Nephron progenitor cell (in vitro differentiated cells): ENCODE measurements at regions not wholly inside any gene's neighbourhood (a gene's known extent, or its start where the extent isn't known, plus 50 kb on each side); places are given as distances from the start of the nearest gene placed in this dataset.

Experiments
- DNase-seq: peaks from one replicate; pipeline ENCODE4 v3.0.0; 2021
- H3K27ac Mint-ChIP-seq: 2 replicates; pipeline ENCODE4 v1.8.0; 2021; ENCODE audit warnings: mild to moderate bottlenecking, moderate library complexity, mixed read lengths
- H3K27me3 Mint-ChIP-seq: 2 replicates; pipeline ENCODE4 v1.8.0; 2021; ENCODE audit warnings: mild to moderate bottlenecking, low read depth, mixed read lengths; ENCODE audit not compliant: poor library complexity
- H3K36me3 Mint-ChIP-seq: 2 replicates; pipeline ENCODE4 v1.8.0; 2021; ENCODE audit warnings: low read depth, mixed read lengths
- H3K4me1 Mint-ChIP-seq: 2 replicates; pipeline ENCODE4 v1.8.0; 2021; ENCODE audit warnings: mixed read lengths
- H3K4me3 Mint-ChIP-seq: 2 replicates; pipeline ENCODE4 v1.8.0; 2021; ENCODE audit warnings: mild to moderate bottlenecking, moderate library complexity, mixed read lengths
- H3K9me3 Mint-ChIP-seq: 2 replicates; pipeline ENCODE4 v1.8.0; 2021; ENCODE audit warnings: mild to moderate bottlenecking, moderate library complexity, mixed read lengths
- TF ChIP-seq, protein P1 (sequence below): fragments of 200-600 bp; sonication (generic); IDR thresholded peaks from 2 replicates; pipeline ENCODE4 v1.5.0; 2021; ENCODE audit warnings: antibody characterized with exemption

DNA sequence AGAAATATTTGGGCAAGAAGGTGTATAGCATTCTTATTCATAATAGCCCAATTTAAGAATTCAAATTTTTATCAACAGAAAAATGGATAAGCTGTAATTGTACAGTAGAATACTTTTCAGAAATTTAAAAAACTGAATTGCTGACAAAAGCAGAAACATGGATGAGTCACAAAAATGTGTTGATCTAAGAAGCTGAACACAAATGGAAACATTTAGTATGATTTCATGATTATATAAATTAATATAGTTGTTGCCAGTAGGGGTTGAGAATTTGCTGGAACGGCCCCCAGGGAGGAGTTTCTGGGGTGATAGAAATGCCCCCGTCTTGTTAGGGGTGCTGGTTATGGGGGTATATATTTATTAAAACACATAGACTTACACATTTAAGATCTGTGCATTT, 179.1 kb downstream of the KLF6 start:
- peaks cover 9% of the 10 kb centered on the region for H3K36me3 Mint-ChIP-seq
- no peaks in the 10 kb centered on the region for H3K4me1 Mint-ChIP-seq
- H3K27ac Mint-ChIP-seq, result no peak overlapping the region
- H3K27me3 Mint-ChIP-seq, result peaks cover 2% of the 10 kb centered on the region
- TF ChIP-seq, protein P1, sequence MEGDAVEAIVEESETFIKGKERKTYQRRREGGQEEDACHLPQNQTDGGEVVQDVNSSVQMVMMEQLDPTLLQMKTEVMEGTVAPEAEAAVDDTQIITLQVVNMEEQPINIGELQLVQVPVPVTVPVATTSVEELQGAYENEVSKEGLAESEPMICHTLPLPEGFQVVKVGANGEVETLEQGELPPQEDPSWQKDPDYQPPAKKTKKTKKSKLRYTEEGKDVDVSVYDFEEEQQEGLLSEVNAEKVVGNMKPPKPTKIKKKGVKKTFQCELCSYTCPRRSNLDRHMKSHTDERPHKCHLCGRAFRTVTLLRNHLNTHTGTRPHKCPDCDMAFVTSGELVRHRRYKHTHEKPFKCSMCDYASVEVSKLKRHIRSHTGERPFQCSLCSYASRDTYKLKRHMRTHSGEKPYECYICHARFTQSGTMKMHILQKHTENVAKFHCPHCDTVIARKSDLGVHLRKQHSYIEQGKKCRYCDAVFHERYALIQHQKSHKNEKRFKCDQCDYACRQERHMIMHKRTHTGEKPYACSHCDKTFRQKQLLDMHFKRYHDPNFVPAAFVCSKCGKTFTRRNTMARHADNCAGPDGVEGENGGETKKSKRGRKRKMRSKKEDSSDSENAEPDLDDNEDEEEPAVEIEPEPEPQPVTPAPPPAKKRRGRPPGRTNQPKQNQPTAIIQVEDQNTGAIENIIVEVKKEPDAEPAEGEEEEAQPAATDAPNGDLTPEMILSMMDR, result no peak
- DNase-seq, result no peak
- no peak overlapping the region for H3K4me3 Mint-ChIP-seq
- peaks cover 56% of the 10 kb centered on the region for H3K9me3 Mint-ChIP-seq

GRCh38 chr10:3595736-3596135, 189.3 kb downstream of the KLF6 start:
- H3K4me1 Mint-ChIP-seq, result no peaks in the 10 kb centered on the region
- DNase-seq, result no peak
- no peaks in the 10 kb centered on the region for H3K36me3 Mint-ChIP-seq
- TF ChIP-seq, protein P1, result no peak
- no peak overlapping the region for H3K4me3 Mint-ChIP-seq
- H3K27ac Mint-ChIP-seq, result no peak overlapping the region
- no peaks in the 10 kb centered on the region for H3K27me3 Mint-ChIP-seq
- H3K9me3 Mint-ChIP-seq, result peaks cover 10% of the 10 kb centered on the region

DNA sequence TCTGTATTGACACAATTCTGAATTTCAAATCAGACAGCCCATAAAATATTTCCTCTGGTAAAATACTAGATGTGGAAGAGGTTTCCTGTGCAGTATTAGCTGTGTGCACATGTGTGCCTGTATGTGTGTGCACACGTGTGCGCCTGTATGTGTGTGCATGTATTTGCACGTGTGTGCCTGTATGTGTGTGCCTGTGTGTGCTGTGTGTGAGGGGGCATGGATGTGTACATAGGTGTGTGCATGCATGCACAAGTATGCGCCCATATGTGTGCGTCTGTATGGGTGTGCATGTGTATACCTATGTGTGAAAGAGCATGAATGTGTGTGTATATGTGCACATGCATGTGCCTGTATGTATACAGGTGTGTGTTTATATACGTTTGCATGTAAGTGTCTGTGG, 191.4 kb downstream of the KLF6 start:
- Mint-ChIP-seq H3K4me1 (no peaks in the 10 kb centered on the region), H3K4me3 (no peak overlapping the region), H3K27me3 (peaks cover 4% of the 10 kb centered on the region), H3K27ac (no peak overlapping the region), H3K9me3 (peaks cover 6% of the 10 kb centered on the region), H3K36me3 (no peaks in the 10 kb centered on the region)
- TF ChIP-seq, protein P1, result no peak
- no peak for DNase-seq

- Mint-ChIP-seq H3K4me3 (no peak overlapping the region), H3K9me3 (peaks cover 3% of the 10 kb centered on the region), H3K4me1 (no peaks in the 10 kb centered on the region), H3K27me3 (peaks cover 4% of the 10 kb centered on the region), H3K27ac (no peak overlapping the region), H3K36me3 (no peaks in the 10 kb centered on the region)
- TF ChIP-seq, protein P1, result no peak
- no peak for DNase-seq
These were observed 192.6 kb downstream of the KLF6 start for GRCh38 chr10:3592424-3592823.

GRCh38 chr10:3588816-3589215, 196.2 kb downstream of the KLF6 start:
- H3K9me3 Mint-ChIP-seq, result peaks cover 3% of the 10 kb centered on the region
- peaks cover 4% of the 10 kb centered on the region for H3K27me3 Mint-ChIP-seq
- H3K4me1 Mint-ChIP-seq, result peaks cover 14% of the 10 kb centered on the region
- DNase-seq, result no peak
- no peak overlapping the region for H3K27ac Mint-ChIP-seq
- TF ChIP-seq, protein P1, result no peak
- H3K36me3 Mint-ChIP-seq, result no peaks in the 10 kb centered on the region
- H3K4me3 Mint-ChIP-seq, result no peak overlapping the region

DNA sequence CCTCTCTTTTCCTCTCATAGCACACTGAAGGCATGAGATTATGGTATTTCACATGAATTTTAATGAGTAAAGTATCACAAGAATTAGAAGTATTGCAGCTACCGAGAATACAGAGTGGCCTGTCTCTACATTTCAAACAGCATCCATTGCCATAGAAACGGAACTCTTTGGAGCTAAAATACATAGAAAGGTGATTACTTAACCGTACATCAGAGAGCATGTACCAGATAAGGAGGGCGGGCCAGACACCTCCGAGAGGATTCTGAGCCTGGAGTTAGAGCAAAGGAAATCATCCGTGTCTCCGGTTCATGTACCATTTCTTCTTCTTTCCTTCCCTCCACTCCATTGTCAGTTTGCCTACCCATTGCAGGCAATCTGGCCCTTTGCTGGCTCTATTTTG, 196.7 kb downstream of the KLF6 start:
- peaks cover 4% of the 10 kb centered on the region for H3K27me3 Mint-ChIP-seq
- no peak overlapping the region for H3K27ac Mint-ChIP-seq
- no peaks in the 10 kb centered on the region for H3K36me3 Mint-ChIP-seq
- TF ChIP-seq, protein P1, result no peak
- H3K4me3 Mint-ChIP-seq, result no peak overlapping the region
- peaks cover 3% of the 10 kb centered on the region for H3K9me3 Mint-ChIP-seq
- peaks cover 14% of the 10 kb centered on the region for H3K4me1 Mint-ChIP-seq
- no peak for DNase-seq
